ENCODE measurements at regions not wholly inside any gene's neighbourhood (a gene's known extent, or its start where the extent isn't known, plus 50 kb on each side); places are given as distances from the start of the nearest gene placed in this dataset.
A peak's percentile ranks its signal among the peaks of the same experiment; 100 is the strongest.

- H3K9me3 ChIP-seq (ENCODE audit: control insufficient read depth, insufficient read depth, low read length): peaks cover 13% of the 10 kb centered on the region
- no peak for DNase-seq (ENCODE audit: low read depth, low spot score)
- H3K27ac ChIP-seq (ENCODE audit: low read depth, low read length): no peak overlapping the region
- TF ChIP-seq, protein P1, sequence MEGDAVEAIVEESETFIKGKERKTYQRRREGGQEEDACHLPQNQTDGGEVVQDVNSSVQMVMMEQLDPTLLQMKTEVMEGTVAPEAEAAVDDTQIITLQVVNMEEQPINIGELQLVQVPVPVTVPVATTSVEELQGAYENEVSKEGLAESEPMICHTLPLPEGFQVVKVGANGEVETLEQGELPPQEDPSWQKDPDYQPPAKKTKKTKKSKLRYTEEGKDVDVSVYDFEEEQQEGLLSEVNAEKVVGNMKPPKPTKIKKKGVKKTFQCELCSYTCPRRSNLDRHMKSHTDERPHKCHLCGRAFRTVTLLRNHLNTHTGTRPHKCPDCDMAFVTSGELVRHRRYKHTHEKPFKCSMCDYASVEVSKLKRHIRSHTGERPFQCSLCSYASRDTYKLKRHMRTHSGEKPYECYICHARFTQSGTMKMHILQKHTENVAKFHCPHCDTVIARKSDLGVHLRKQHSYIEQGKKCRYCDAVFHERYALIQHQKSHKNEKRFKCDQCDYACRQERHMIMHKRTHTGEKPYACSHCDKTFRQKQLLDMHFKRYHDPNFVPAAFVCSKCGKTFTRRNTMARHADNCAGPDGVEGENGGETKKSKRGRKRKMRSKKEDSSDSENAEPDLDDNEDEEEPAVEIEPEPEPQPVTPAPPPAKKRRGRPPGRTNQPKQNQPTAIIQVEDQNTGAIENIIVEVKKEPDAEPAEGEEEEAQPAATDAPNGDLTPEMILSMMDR (IDR thresholded peaks at IDR 0.05; ENCODE audit: low read depth, low read length): no peak
- ChIA-PET POLR2A (no interaction called here), CTCF (no interaction called here)
- H3K4me3 ChIP-seq (ENCODE audit: low read depth, low read length): no peak overlapping the region
- H3K27me3 ChIP-seq (ENCODE audit: control insufficient read depth, insufficient read depth, low read length): no peaks in the 10 kb centered on the region
These were observed 739.7 kb downstream of the SLC6A15 start for GRCh38 chr12:84172823-84173424.

- H3K4me3 ChIP-seq (ENCODE audit: low read depth, low read length): no peak overlapping the region
- H3K9me3 ChIP-seq (ENCODE audit: control insufficient read depth, insufficient read depth, low read length): no peaks in the 10 kb centered on the region
- ChIA-PET POLR2A (no interaction called here), CTCF (no interaction called here)
- no peak overlapping the region for H3K27ac ChIP-seq (ENCODE audit: low read depth, low read length)
- no peak for DNase-seq (ENCODE audit: low read depth, low spot score)
- no peaks in the 10 kb centered on the region for H3K27me3 ChIP-seq (ENCODE audit: control insufficient read depth, insufficient read depth, low read length)
- TF ChIP-seq, protein P1 (IDR thresholded peaks at IDR 0.05; ENCODE audit: low read depth, low read length): no peak
These were observed 745.8 kb downstream of the SLC6A15 start for GRCh38 chr12:84166812-84167211.

DNA sequence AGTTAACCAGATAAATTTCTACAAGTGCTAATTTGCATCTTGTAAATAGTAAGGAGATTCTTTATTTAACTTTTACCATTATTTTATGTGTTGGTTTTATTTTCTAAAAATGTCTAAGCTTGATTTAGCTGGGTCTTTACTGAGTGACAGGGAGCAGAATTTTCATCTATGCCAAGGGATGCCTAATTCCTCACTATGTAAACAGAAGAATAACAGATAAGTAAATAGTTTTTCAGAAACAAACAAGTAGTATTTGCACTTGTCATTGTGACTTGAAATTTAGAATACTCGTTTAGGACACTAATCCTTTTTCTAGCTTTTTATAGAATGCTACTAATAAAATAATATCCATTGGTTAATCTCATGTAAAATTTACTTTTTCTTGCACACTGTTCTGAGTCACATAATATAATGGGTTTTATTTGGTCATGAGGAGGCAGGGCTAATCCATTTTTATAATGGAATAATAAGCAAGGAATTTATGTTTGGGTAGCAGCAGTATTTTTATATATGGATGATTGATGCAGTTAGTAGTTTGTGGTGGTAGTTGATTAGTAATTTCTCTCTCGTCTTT is 746.5 kb downstream of the SLC6A15 start:
- H3K27ac ChIP-seq (ENCODE audit: low read depth, low read length): no peak overlapping the region
- TF ChIP-seq, protein P1 (IDR thresholded peaks at IDR 0.05; ENCODE audit: low read depth, low read length): no peak
- H3K9me3 ChIP-seq (ENCODE audit: control insufficient read depth, insufficient read depth, low read length): no peaks in the 10 kb centered on the region
- DNase-seq (ENCODE audit: low read depth, low spot score): no peak
- POLR2A ChIA-PET: no interaction called here
- H3K4me3 ChIP-seq (ENCODE audit: low read depth, low read length): no peak overlapping the region
- no peaks in the 10 kb centered on the region for H3K27me3 ChIP-seq (ENCODE audit: control insufficient read depth, insufficient read depth, low read length)
- CTCF ChIA-PET: no interaction called here

- TF ChIP-seq, protein P1 (IDR thresholded peaks at IDR 0.05; ENCODE audit: low read depth, low read length): no peak
- Histone ChIP-seq H3K27me3 (ENCODE audit: control insufficient read depth, insufficient read depth, low read length) (no peaks in the 10 kb centered on the region), H3K27ac (ENCODE audit: low read depth, low read length) (no peak overlapping the region), H3K9me3 (ENCODE audit: control insufficient read depth, insufficient read depth, low read length) (0 out of 2 replicates have a peak, but pooled peaks cover 2% of the 10 kb centered on the region), H3K4me3 (ENCODE audit: low read depth, low read length) (no peak overlapping the region)
- POLR2A ChIA-PET: interaction anchor here (0.6 kb wide), 1 partner anchor 110 kb away, joined by 5 read pairs; no protein-coding TSS in a partner anchor
- no peak for DNase-seq (ENCODE audit: low read depth, low spot score)
- CTCF ChIA-PET: no interaction called here
These were observed 751.3 kb downstream of the SLC6A15 start for GRCh38 chr12:84161296-84161695.

DNA sequence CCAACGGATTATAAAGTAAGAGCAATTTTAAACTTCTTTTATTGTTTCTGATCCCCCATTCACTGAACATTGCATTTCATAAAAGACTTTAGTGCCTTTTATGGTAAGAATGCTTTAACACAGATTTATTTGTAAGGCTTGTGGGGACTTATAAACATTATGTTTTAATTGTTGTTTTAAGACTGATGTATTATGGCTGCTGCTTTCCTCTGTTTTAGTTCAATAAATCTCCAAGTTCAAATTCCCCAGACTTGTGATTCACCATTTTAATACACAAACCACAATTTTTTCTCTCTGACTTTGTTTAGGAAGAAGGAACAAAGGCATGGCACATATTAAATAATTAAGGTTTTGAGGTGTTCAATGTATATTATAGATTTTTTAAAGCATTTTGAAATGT is 753.3 kb downstream of the SLC6A15 start:
- H3K9me3 ChIP-seq (ENCODE audit: control insufficient read depth, insufficient read depth, low read length): peaks cover 8% of the 10 kb centered on the region; the same call in 1 of the 2 replicates
- no peak overlapping the region for H3K4me3 ChIP-seq (ENCODE audit: low read depth, low read length)
- DNase-seq (ENCODE audit: low read depth, low spot score): peak; percentile 30
- H3K27ac ChIP-seq (ENCODE audit: low read depth, low read length): no peak overlapping the region
- TF ChIP-seq, protein P1 (IDR thresholded peaks at IDR 0.05; ENCODE audit: low read depth, low read length): no peak
- ChIA-PET POLR2A (no interaction called here), CTCF (interaction anchor here (1.2 kb wide), 1 partner anchor 16 kb away, joined by 3 read pairs; no protein-coding TSS in a partner anchor)
- H3K27me3 ChIP-seq (ENCODE audit: control insufficient read depth, insufficient read depth, low read length): no peaks in the 10 kb centered on the region

Data from AG04450 (cell line).